ENCODE measurements at regions not wholly inside any gene's neighbourhood (a gene's known extent, or its start where the extent isn't known, plus 50 kb on each side); places are given as distances from the start of the nearest gene placed in this dataset.

DNA sequence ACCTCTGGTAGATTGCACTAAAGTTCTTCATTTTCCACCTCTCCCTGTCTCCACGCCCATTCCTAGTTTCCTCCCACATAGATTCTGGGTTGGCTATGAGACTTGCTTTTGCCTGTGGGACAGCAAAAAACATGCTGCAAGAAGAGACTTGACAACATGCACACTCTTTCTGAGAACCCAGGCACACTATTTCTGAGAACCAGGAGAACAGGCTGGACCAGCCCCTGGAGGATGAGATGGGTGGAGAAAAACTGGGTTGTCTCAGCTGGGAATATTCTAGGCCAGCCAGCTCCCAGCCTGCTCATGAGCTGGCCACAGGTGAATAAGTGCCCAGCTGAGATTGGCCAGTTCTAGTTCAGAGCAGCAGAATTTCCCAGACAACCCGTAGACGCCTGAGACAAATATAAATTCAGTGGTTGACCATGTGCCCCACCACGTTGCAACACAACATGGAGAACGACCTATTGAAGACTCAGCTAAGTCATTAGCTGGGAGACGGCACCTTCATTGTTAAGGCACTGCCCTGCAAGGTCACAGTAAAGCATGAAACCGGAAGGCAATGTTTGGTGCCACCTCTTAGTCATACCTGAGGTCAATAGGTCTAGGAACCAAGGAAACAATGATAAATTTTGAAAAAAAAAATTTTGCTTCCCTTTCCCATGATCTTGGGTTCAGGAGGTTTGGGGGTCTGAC is 92.7 kb upstream of the AKR1E2 start:
- no peak for DNase-seq (ENCODE audit: low read depth in 2 of 2)

DNA sequence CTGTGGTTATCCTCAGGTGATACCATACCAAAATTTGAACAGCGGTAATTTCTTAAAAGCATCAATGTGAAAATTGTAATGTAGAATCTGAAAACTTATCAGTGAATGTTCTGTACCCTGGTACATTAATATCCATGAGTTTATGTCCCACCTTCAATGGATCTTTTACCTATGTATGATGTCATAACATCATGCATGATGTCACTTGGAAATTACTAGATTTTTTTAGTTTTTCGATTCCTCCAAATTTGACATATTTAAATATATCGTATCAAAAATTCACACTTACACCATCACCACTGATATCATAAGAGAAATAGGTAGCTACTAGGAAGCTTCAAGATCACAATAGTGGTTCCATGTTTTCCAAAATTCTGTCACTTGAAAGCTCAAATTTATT is 95.0 kb upstream of the AKR1E2 start:
- no peak for DNase-seq (ENCODE audit: low read depth in 2 of 2)

DNA sequence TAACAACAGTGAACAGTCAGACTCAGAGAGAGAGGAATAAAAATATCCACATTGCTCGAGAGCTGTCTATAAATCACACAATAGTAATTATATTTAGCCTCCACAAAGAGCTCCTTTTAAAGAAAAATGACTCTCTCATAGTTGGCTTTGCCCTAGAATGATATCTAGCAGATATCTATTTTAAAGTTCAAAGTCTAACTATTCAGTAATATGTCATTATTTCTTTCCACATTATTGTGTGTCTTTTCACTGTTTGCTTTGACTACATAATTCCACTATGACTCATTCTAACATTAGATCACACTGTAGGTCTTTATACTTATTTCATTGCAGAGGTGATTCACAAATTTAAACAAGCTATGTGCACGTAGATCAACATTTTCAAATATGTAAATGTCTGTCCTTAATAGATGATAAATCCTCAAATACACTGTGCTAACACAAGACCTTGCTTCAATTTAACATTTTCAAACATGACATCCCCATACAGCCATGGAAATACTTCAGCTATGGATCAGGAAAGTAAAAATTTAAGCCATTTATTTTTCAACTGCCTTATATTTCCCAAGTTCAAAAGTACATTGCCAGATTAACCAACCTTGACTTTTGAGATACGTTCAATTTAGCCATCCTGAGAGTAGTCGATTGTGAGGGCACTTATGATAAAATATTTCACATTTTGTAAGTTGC is 99.9 kb upstream of the AKR1E2 start:
- no peak for DNase-seq (ENCODE audit: low read depth in 2 of 2)

DNA sequence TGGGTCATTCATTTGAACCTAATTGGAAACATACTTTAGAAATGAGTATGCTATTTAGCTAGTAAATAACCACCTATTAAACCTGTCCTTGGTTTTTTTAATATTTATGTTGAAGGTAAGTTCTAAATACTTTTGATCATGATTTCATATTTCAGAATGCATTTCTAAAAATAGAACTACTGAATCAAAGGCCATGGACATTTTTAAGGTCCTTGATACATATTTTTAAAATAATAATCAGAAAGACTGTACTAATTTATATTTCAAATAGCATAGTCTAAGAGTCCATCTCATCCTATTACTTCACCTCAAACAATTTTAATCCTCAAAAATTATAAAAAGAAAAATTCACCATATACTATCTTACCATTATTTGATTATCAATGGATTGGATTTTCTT is 102.1 kb upstream of the AKR1E2 start:
- no peak for DNase-seq (ENCODE audit: low read depth in 2 of 2)

DNA sequence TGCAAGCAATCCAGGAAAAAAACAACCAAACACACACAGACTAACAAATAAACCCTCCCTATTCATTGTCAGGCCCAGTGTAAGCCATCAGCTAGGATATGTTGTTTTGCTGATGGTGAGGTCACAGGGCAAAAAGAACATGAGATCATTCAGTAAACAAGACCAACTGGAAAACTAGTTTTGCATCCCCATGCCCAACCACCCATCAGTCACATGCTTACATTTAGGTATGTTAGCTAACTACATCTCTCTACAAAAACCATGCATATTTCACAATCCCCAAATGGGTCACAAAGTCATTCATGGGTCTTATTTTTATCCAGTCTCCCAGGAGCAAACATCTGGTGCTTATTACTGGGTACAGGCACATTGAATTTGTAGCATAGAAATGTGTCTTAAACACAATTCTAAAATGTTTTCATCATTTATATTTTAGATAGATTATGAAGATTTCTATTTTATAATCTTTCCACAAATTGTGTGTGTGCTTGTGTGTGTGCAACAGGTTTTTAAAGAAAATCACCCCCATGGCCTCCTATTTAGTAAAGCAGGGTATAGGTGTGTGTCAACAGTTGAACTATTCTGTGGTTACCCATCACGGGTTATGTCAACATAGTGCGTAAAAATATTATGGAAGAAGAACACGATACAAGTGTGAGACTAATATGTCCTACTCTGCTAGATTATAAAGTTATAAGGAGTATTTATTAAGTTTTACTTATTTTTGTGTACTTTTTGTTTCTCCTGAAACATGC is 103.8 kb upstream of the AKR1E2 start:
- DNase-seq (ENCODE audit: low read depth in 2 of 2): no peak

DNA sequence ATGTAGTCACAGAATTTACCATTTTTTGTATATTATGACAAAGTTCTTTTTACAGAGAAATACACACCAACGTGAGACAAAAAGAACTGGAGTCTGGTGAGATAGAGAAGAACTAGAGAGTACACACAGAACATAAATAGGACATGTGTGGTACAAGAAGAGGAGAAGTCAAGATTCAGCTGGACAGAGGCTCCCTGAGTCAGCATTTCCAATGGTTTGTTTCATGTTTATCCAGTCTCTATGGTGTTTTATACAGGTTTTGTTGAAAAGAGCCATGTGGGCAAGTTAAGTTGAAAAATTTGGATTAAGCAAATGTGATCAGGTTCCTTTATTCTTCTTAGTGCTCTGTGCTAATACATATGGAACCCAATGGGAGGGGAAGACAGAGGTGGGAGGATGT is 105.5 kb upstream of the AKR1E2 start:
- no peak for DNase-seq (ENCODE audit: low read depth in 2 of 2)

DNA sequence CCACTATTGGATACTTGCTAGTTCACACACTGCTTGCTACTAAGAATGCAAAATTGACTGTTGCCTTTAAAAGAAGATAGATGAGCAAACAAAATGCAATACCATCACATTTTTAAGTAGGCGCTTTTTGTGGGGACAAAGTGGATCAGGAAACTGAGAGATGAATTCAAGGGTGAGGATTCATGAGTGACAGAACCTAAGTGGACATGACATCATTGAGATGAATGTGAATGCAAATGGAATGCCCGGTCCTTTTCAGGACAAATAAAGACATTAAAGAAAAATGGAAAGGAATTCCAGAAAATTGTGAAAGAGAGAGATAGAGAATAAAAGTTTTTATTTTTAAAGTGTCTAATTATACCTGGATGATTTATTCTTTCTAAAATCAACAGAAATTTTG is 106.3 kb upstream of the AKR1E2 start:
- DNase-seq (ENCODE audit: low read depth in 2 of 2): no peak

DNA sequence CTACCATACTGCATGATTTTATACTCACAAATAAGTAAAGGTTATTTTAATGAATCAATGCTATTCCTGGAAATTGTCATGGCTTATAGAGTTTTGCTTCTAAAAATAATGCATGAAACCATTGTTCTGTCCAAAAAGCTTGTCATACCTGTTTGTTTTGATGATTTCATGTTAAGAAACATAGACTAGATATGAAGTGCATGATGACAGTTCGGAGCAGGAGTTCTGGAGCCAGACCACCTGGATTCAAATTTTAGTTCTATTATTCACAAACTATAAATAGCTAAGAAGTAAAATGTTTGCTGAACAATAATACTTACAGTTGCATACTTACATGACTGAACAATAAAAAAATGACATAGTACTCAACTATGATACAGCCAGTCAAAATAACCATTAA is 107.0 kb upstream of the AKR1E2 start:
- DNase-seq (ENCODE audit: low read depth in 2 of 2): no peak

DNA sequence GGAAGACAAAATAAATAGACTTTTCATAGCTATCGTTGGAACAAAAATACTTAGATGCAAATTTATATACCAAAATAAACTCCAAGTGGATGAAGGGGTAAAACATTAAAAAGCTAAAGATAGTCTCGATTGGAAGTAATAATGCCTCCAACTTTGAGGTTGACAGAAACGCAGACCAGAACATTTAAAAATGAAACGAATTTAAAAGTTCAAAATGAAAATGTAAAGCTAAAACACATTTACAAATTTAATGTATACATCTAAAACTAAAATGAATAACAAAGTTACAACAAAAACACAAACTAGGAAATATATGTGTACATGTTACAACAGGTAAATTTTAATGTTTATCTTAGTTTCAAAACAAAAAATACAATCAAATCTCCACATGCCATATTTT is 107.5 kb upstream of the AKR1E2 start:
- no peak for DNase-seq (ENCODE audit: low read depth in 2 of 2)

DNA sequence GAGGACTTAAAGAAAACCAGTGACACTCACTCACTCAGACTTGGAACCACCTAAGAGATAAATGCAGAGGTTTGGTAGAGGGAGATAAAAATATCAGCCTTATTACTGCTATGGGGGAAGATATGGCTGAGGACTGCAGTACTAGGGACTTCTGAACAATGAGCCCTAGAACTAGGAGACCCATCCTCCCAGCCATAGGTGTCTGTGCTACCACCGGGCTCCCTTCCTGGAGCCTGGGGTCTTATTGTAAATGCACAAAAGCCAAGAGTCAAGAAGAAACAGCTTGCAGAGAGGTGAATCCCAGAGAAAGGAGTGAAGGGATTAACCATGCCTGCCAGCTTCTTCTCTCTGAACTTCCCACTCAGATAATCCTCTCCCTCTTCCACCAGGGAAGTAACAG is 108.3 kb upstream of the AKR1E2 start:
- no peak for DNase-seq (ENCODE audit: low read depth in 2 of 2)

DNA sequence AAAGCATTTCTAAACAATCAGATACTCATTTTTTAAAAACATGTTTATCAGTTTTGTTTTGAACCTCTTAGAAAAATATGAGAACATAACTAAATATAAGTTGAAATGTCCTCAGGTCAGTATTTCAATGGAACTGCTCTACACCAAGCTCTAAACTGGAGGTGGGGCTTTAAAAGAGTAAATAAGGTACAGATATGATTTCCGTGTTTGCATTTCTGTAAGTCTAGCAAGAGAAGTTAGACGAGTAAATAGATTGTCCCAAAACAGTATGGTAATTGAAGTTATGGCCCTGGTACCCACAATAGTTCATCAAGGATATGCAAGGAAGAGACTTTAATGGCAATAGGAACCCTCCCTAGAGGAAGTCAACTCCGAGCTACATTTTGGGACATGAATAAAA is 115.1 kb upstream of the AKR1E2 start:
- no peak for DNase-seq (ENCODE audit: low read depth in 2 of 2)

DNA sequence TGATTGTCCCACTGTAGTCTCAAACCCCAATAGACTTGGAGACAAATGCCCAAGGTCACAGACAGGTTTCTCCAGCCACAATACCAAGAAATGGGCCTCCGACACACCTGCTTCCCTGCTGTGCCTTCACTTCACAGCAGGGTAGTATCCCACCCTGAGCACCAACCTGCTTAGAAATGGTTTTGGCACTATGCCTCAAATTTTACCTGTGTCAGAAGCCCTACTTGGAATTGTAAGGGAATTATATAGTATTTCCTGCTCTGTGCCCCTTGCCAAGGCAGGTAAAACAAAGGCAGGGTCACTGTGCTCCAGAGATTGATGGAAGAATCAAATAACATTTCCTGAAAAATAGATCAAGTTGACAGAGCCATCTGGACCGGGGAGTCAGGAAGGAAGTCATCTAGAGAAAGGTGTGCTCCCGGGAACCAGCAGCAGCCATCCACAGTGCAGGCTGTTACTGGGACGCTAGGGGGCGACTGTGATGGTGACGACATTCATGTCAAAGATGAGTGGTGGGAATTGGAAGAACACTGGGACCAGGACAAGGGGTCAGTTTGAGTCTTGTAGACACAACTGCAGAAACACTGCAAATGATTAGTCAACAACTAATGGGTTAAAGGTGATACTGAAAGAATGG is 117.8 kb upstream of the AKR1E2 start:
- DNase-seq (ENCODE audit: low read depth in 2 of 2): no peak

DNA sequence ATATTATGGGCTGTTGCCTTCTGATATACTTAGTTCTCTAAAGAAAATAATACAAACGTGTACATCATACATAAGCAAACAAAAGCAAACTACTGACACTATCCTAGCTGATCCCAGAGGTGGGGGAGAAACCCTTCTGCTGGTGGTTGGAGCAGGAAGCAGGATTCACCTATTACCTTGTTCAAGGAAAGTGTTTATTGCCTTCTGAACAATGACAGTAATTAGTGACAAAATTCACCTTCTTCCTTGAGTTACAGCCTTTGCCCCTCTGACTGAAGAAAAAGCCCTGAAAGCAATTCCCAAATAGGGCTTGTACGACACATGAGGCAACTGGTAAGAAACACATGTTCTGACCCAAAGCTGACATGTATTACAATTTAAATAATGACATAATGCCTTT is 118.8 kb upstream of the AKR1E2 start:
- no peak for DNase-seq (ENCODE audit: low read depth in 2 of 2)

DNA sequence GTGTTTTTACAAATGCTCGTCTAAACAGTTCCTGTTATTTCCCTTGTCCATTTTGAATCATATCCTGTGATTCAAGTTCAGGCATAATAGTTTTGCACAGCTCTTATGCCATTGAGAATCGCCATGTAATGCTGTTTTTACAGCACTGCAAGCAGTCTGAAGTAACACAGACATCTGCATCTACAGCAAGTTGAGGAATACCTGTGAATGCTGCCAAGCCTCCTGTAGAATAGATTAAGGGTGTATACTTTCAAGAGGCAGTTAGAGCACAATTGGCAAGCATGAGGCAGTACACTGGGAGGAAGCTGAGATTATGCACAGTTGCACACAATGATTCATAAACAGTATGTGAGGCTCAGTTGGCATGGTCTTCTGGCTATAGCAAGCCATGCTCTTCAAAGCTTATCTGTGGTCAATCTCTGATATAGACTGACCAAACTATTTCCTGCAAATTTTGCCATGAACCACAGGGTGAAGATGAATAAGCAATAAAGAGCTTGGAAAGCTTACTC is 121.9 kb upstream of the AKR1E2 start:
- no peak for DNase-seq (ENCODE audit: low read depth in 2 of 2)

DNA sequence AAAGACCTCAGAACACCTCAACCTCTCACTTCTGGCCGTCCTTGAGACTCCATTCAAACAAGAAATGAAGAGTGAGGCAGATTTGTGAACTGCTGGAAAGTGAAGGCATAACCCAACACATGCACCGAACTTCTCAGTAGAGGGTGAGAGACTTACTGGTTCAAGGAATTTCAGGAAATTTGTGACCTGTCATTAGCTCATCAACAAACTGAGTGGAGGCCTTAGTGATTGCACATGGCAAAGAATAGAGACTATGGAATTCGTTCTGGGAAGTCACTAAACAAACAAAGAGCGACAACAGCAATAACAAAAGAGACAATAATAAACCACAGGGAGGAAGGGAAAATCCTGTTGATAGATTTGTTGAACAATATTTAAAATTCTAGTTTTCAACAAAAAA is 125.0 kb upstream of the AKR1E2 start:
- no peak for DNase-seq (ENCODE audit: low read depth in 2 of 2)

DNA sequence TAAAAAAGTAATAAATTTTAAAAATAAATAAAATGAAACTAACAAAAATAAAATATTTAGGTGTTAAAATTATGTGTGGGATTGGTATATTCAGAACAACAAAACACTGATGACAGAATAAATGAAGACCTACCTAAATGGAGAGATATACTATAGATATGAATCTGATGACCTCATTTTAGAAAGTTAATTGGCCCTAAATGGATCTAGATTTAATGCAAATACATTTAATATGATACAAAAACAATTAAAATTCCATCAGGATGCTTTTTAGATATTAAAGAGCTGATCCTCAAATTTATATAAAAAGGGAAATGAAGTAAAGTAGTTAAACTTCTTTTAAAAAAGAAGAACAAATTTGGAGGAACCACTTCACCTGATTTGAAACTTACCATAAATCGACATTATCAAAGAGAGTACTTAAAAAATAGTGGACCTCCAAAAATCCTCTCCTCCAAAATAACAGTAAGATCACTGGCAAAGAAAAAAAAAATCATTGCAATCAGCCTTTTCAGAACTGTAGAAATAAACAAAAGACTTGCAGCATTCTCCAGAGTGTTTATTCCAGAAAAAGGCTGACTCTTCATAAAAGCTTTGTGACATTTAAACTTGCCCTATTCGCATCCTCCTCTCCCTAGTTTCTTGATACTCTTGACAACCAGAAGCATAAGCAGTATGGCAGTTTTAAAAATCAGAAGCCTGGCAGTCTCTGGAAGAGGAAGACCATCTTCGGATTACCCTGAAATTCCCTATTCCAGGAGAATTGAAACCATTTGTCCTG is 125.9 kb upstream of the AKR1E2 start:
- no peak for DNase-seq (ENCODE audit: low read depth in 2 of 2)

DNA sequence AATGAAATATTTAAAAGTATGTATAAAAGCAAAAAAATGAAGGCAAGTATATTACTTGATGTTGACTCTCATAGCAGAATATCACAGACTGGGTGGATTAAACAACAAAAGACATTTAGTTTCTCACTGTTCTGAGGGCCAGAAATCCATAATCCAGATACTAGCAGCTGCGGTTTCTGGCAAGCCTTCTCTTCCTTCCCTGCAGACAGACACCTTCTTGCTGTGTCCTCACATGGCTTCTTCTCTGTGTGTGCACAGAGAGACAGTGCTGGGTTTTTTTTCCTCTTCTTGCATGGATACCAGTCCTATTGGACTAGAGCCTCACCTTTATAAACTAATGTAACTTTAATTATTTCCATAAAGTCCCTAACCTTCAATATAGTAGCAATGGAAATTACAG is 127.9 kb upstream of the AKR1E2 start:
- DNase-seq (ENCODE audit: low read depth in 2 of 2): no peak

DNA sequence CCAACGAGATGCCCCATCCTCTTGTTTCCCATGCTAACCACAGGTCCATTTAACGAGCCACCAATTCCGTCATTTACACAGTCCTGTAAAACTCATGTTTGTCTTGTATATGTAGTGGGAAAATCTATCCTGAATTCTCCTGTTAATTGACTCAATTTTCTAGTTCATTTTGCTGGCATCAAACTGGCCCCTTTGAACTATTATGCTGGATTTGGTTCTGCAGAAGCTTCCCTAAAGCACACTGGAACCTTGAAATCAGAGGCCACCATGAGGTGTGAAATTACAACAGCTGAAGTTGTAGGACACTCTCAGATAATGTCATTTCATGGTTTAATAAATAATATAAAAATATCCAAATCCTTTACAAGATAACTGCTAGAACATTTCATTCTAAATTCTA is 129.8 kb upstream of the AKR1E2 start:
- DNase-seq (ENCODE audit: low read depth in 2 of 2): no peak

DNA sequence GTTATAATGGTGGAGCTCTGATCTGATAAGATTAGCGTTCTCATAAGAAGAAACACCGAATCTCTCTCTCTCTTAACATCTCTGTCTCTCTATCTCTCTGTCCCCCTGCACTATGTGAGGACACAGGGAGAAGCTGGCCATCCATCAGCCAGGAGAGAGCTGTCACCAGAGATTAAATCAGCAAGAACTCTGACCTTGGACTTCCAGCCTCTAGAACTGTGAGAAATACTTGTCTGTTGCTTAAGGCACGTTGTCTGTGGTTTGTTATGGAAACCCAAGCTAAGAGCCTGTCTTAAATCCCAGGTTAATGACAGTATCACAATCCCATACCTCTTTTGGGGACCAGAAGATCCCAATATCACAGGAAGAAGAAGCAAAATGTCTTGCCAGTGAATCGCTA is 132.0 kb upstream of the AKR1E2 start:
- no peak for DNase-seq (ENCODE audit: low read depth in 2 of 2)

DNA sequence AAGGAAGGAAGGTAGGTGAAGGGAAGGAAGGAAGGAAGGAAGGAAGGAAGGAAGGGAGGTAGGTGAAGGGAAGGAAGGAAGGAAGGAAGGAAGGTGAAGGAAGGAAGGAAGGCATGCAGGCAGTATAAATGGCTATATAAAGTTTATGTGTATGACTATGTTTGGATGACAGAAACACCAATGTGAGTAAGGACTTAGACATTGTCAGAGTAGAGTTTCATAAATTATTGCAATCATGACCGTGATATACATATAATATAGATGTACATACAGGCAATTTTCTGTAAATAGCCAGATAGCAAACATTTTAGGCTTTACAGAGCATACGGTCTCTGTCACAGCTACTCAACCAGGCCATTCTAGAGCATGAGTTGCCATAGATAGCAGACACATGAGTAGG is 133.8 kb upstream of the AKR1E2 start:
- DNase-seq (ENCODE audit: low read depth in 2 of 2): no peak

DNA sequence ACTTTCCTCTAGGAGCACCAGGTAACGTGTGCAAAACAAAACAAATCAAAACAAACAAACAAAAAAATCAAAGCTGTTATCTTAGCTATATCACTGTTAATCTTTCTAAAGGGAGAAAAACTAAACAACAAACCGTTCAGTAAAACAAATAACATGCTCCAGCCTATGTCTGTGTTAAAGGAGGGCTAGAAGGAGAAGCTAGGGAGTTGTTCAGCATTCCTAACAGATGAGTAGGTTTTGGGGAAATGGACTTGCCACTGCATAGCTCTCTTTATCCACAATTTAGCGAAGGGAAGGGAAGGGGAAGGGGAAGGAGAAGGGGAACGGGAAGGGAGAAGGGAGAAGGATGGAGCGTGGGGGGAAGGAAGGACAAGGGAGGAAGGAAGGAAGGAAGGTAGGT is 134.2 kb upstream of the AKR1E2 start:
- DNase-seq (ENCODE audit: low read depth in 2 of 2): no peak

DNA sequence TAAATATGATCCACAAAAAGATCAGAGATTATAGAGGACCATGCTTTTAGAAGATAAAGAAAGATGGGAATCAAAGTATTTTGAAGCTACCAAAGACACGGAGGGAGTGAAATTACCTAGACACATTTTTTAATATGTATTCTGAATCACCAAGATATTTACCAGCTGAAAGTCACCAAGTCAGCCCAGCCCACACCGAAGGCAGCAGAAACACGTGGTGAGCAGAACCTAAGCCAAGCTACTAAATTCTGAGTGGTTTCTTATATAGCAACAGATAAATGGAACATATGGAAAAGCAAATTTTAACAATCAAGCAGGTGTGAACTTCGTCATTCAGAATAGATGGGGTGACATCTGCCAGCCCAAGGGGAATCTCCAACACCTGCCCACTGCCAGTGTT is 134.7 kb upstream of the AKR1E2 start:
- no peak for DNase-seq (ENCODE audit: low read depth in 2 of 2)
